ENCODE measurements at regions not wholly inside any gene's neighbourhood (a gene's known extent, or its start where the extent isn't known, plus 50 kb on each side); places are given as distances from the start of the nearest gene placed in this dataset.

GRCh38 chr15:25059698-25060471 lies 105.1 kb downstream of the SNRPN start:
- Histone ChIP-seq H3K27me3 (ENCODE audit: control insufficient read depth, insufficient read depth, low read length) (no peaks in the 10 kb centered on the region), H3K4me1 (ENCODE audit: control insufficient read depth, insufficient read depth, low read length) (no peaks in the 10 kb centered on the region), H3K4me3 (ENCODE audit: low read depth, low read length) (no peak overlapping the region), H3K9ac (ENCODE audit: low read depth, low read length) (no peak overlapping the region), H3K36me3 (ENCODE audit: control insufficient read depth, insufficient read depth, low read length) (peaks cover 100% of the 10 kb centered on the region), H3K27ac (ENCODE audit: low read depth, low read length) (no peak overlapping the region), H3K9me3 (ENCODE audit: control insufficient read depth, insufficient read depth, low read length) (peaks cover 84% of the 10 kb centered on the region)

GRCh38 chr15:25060472-25060803 lies 105.7 kb downstream of the SNRPN start:
- Histone ChIP-seq H3K36me3 (ENCODE audit: control insufficient read depth, insufficient read depth, low read length) (peaks cover 100% of the 10 kb centered on the region), H3K27me3 (ENCODE audit: control insufficient read depth, insufficient read depth, low read length) (no peaks in the 10 kb centered on the region), H3K27ac (ENCODE audit: low read depth, low read length) (no peak overlapping the region), H3K9me3 (ENCODE audit: control insufficient read depth, insufficient read depth, low read length) (peaks cover 83% of the 10 kb centered on the region), H3K4me3 (ENCODE audit: low read depth, low read length) (no peak overlapping the region), H3K4me1 (ENCODE audit: control insufficient read depth, insufficient read depth, low read length) (no peaks in the 10 kb centered on the region), H3K9ac (ENCODE audit: low read depth, low read length) (no peak overlapping the region)

GRCh38 chr15:25060996-25061620 lies 106.3 kb downstream of the SNRPN start:
- Histone ChIP-seq H3K4me1 (ENCODE audit: control insufficient read depth, insufficient read depth, low read length) (no peaks in the 10 kb centered on the region), H3K4me3 (ENCODE audit: low read depth, low read length) (no peak overlapping the region), H3K9me3 (ENCODE audit: control insufficient read depth, insufficient read depth, low read length) (peaks cover 82% of the 10 kb centered on the region), H3K27ac (ENCODE audit: low read depth, low read length) (no peak overlapping the region), H3K9ac (ENCODE audit: low read depth, low read length) (no peak overlapping the region), H3K36me3 (ENCODE audit: control insufficient read depth, insufficient read depth, low read length) (peaks cover 100% of the 10 kb centered on the region), H3K27me3 (ENCODE audit: control insufficient read depth, insufficient read depth, low read length) (no peaks in the 10 kb centered on the region)

- Histone ChIP-seq H3K9me3 (ENCODE audit: control insufficient read depth, insufficient read depth, low read length) (peaks cover 86% of the 10 kb centered on the region), H3K27me3 (ENCODE audit: control insufficient read depth, insufficient read depth, low read length) (no peaks in the 10 kb centered on the region), H3K4me3 (ENCODE audit: low read depth, low read length) (no peak overlapping the region), H3K36me3 (ENCODE audit: control insufficient read depth, insufficient read depth, low read length) (peaks cover 100% of the 10 kb centered on the region), H3K9ac (ENCODE audit: low read depth, low read length) (no peak overlapping the region), H3K27ac (ENCODE audit: low read depth, low read length) (no peak overlapping the region), H3K4me1 (ENCODE audit: control insufficient read depth, insufficient read depth, low read length) (no peaks in the 10 kb centered on the region)
Observed at GRCh38 chr15:25061808-25062550, 107.2 kb downstream of the SNRPN start.

GRCh38 chr15:25062551-25063430 lies 108.0 kb downstream of the SNRPN start:
- Histone ChIP-seq H3K9me3 (ENCODE audit: control insufficient read depth, insufficient read depth, low read length) (peaks cover 91% of the 10 kb centered on the region), H3K27me3 (ENCODE audit: control insufficient read depth, insufficient read depth, low read length) (no peaks in the 10 kb centered on the region), H3K4me1 (ENCODE audit: control insufficient read depth, insufficient read depth, low read length) (no peaks in the 10 kb centered on the region), H3K27ac (ENCODE audit: low read depth, low read length) (no peak overlapping the region), H3K36me3 (ENCODE audit: control insufficient read depth, insufficient read depth, low read length) (peaks cover 100% of the 10 kb centered on the region), H3K9ac (ENCODE audit: low read depth, low read length) (no peak overlapping the region), H3K4me3 (ENCODE audit: low read depth, low read length) (no peak overlapping the region)

GRCh38 chr15:25065286-25065685 lies 110.5 kb downstream of the SNRPN start:
- H3K4me3 ChIP-seq (ENCODE audit: low read depth, low read length): no peak overlapping the region
- H3K27ac ChIP-seq (ENCODE audit: low read depth, low read length): no peak overlapping the region
- H3K9me3 ChIP-seq (ENCODE audit: control insufficient read depth, insufficient read depth, low read length): peaks cover 96% of the 10 kb centered on the region
- H3K9ac ChIP-seq (ENCODE audit: low read depth, low read length): no peak overlapping the region
- peaks cover 100% of the 10 kb centered on the region for H3K36me3 ChIP-seq (ENCODE audit: control insufficient read depth, insufficient read depth, low read length)
- no peaks in the 10 kb centered on the region for H3K27me3 ChIP-seq (ENCODE audit: control insufficient read depth, insufficient read depth, low read length)
- no peaks in the 10 kb centered on the region for H3K4me1 ChIP-seq (ENCODE audit: control insufficient read depth, insufficient read depth, low read length)

- no peaks in the 10 kb centered on the region for H3K27me3 ChIP-seq (ENCODE audit: control insufficient read depth, insufficient read depth, low read length)
- H3K4me1 ChIP-seq (ENCODE audit: control insufficient read depth, insufficient read depth, low read length): no peaks in the 10 kb centered on the region
- peaks cover 100% of the 10 kb centered on the region for H3K36me3 ChIP-seq (ENCODE audit: control insufficient read depth, insufficient read depth, low read length)
- no peak overlapping the region for H3K9ac ChIP-seq (ENCODE audit: low read depth, low read length)
- H3K9me3 ChIP-seq (ENCODE audit: control insufficient read depth, insufficient read depth, low read length): peaks cover 92% of the 10 kb centered on the region
- no peak overlapping the region for H3K27ac ChIP-seq (ENCODE audit: low read depth, low read length)
- no peak overlapping the region for H3K4me3 ChIP-seq (ENCODE audit: low read depth, low read length)
Observed at GRCh38 chr15:25065876-25066275, 111.1 kb downstream of the SNRPN start.

- H3K9me3 ChIP-seq (ENCODE audit: control insufficient read depth, insufficient read depth, low read length): peaks cover 91% of the 10 kb centered on the region
- no peak overlapping the region for H3K9ac ChIP-seq (ENCODE audit: low read depth, low read length)
- no peaks in the 10 kb centered on the region for H3K4me1 ChIP-seq (ENCODE audit: control insufficient read depth, insufficient read depth, low read length)
- H3K36me3 ChIP-seq (ENCODE audit: control insufficient read depth, insufficient read depth, low read length): peaks cover 100% of the 10 kb centered on the region
- H3K27ac ChIP-seq (ENCODE audit: low read depth, low read length): no peak overlapping the region
- H3K27me3 ChIP-seq (ENCODE audit: control insufficient read depth, insufficient read depth, low read length): no peaks in the 10 kb centered on the region
- H3K4me3 ChIP-seq (ENCODE audit: low read depth, low read length): no peak overlapping the region
Observed at GRCh38 chr15:25066708-25067107, 111.9 kb downstream of the SNRPN start.

- H3K4me3 ChIP-seq (ENCODE audit: low read depth, low read length): no peak overlapping the region
- no peak overlapping the region for H3K27ac ChIP-seq (ENCODE audit: low read depth, low read length)
- H3K36me3 ChIP-seq (ENCODE audit: control insufficient read depth, insufficient read depth, low read length): peaks cover 100% of the 10 kb centered on the region
- no peaks in the 10 kb centered on the region for H3K27me3 ChIP-seq (ENCODE audit: control insufficient read depth, insufficient read depth, low read length)
- peaks cover 91% of the 10 kb centered on the region for H3K9me3 ChIP-seq (ENCODE audit: control insufficient read depth, insufficient read depth, low read length)
- H3K4me1 ChIP-seq (ENCODE audit: control insufficient read depth, insufficient read depth, low read length): no peaks in the 10 kb centered on the region
- H3K9ac ChIP-seq (ENCODE audit: low read depth, low read length): no peak overlapping the region
Observed at GRCh38 chr15:25067725-25068309, 113.0 kb downstream of the SNRPN start.

- Histone ChIP-seq H3K27me3 (ENCODE audit: control insufficient read depth, insufficient read depth, low read length) (no peaks in the 10 kb centered on the region), H3K27ac (ENCODE audit: low read depth, low read length) (no peak overlapping the region), H3K9ac (ENCODE audit: low read depth, low read length) (no peak overlapping the region), H3K9me3 (ENCODE audit: control insufficient read depth, insufficient read depth, low read length) (peaks cover 92% of the 10 kb centered on the region), H3K36me3 (ENCODE audit: control insufficient read depth, insufficient read depth, low read length) (peaks cover 100% of the 10 kb centered on the region), H3K4me3 (ENCODE audit: low read depth, low read length) (no peak overlapping the region), H3K4me1 (ENCODE audit: control insufficient read depth, insufficient read depth, low read length) (no peaks in the 10 kb centered on the region)
Observed at GRCh38 chr15:25068696-25069095, 113.9 kb downstream of the SNRPN start.

Measured in HUES48 (cell line).